Natural killer cell (primary cell): ENCODE measurements at regions not wholly inside any gene's neighbourhood (a gene's known extent, or its start where the extent isn't known, plus 50 kb on each side); places are given as distances from the start of the nearest gene placed in this dataset.

Experiments
- ATAC-seq, 3 donors: fragments of 150-1000 bp in 2 of 3; fragments of 200-7000 bp in 1 of 3; cut with Tn5 transposase; 1 replicate in 1 of 3; 2 replicates in 2 of 3; pipeline ENCODE4 v1.10.0; 2021; ENCODE audit warnings: mild to moderate bottlenecking in 2 of 3, moderate library complexity in 2 of 3
- DNase-seq, 2 donors: peaks; one replicate each; pipeline versions ENCODE4 v3.0.0 to v3.0.0-alpha.2; 2013 to 2021; ENCODE audit warnings: mixed read lengths in 1 of 2
- H3K27ac ChIP-seq: one replicate; pipeline ENCODE4 v1.5.1; 2013; ENCODE audit warnings: mild to moderate bottlenecking, low read length
- H3K27me3 ChIP-seq: one replicate; pipeline ENCODE4 v1.6.1; 2013; ENCODE audit warnings: low read length; ENCODE audit not compliant: control insufficient read depth, insufficient read depth
- H3K36me3 ChIP-seq: one replicate; pipeline ENCODE4 v1.6.1; 2013; ENCODE audit warnings: low read length; ENCODE audit not compliant: control insufficient read depth, insufficient read depth
- H3K4me1 ChIP-seq: one replicate; pipeline ENCODE4 v1.6.1; 2013; ENCODE audit warnings: low read length; ENCODE audit not compliant: control insufficient read depth, insufficient read depth
- H3K4me3 ChIP-seq: one replicate; pipeline ENCODE4 v1.5.1; 2013; ENCODE audit warnings: low read length
- H3K9me3 ChIP-seq: one replicate; pipeline ENCODE4 v1.6.1; 2013; ENCODE audit warnings: low read length; ENCODE audit not compliant: control insufficient read depth, insufficient read depth
- H3K27ac Mint-ChIP-seq, 2 donors: one replicate each; pipeline ENCODE4 v1.8.0; 2022; ENCODE audit warnings: mild to moderate bottlenecking in 2 of 2, mixed read lengths in 2 of 2, moderate library complexity in 1 of 2
- H3K27me3 Mint-ChIP-seq, 2 donors: one replicate each; pipeline ENCODE4 v1.8.0; 2022; ENCODE audit warnings: low read depth in 2 of 2, mixed read lengths in 2 of 2
- H3K36me3 Mint-ChIP-seq: one replicate; pipeline ENCODE4 v1.8.0; 2022; ENCODE audit warnings: mixed read lengths
- H3K4me1 Mint-ChIP-seq, 2 donors: one replicate each; pipeline ENCODE4 v1.8.0; 2022; ENCODE audit warnings: mixed read lengths in 2 of 2
- H3K4me3 Mint-ChIP-seq: one replicate; pipeline ENCODE4 v1.8.0; 2022; ENCODE audit warnings: mild to moderate bottlenecking, moderate library complexity, mixed read lengths
- H3K9me3 Mint-ChIP-seq, 2 donors: one replicate each; pipeline ENCODE4 v1.8.0; 2022; ENCODE audit warnings: mixed read lengths in 2 of 2
- CTCF ChIP-seq: fragments of 200-600 bp; IDR thresholded peaks from one replicate; pipeline ENCODE4 v1.8.0; 2022; ENCODE audit warnings: antibody characterized with exemption
- WGBS: methylation state at CpG from one replicate; pipeline ENCODE4 v1.1.7; 2013; ENCODE audit warnings: missing lambda C conversion rate; ENCODE audit not compliant: insufficient coverage; 5-methylcytosine and 5-hydroxymethylcytosine counted together
- intact Hi-C: fragments of 100-400 bp; cut with micrococcal nuclease; formaldehyde crosslinking; loops from one replicate; pipeline ENCODE4 v1.14.2; 2022

- DNase-seq, result no peak
- no peak for ATAC-seq
- Histone ChIP-seq H3K27ac (no peak overlapping the region), H3K4me1 (peaks cover 3% of the 10 kb centered on the region), H3K27me3 (peaks cover 22% of the 10 kb centered on the region), H3K36me3 (no peaks in the 10 kb centered on the region), H3K4me3 (no peak overlapping the region), H3K9me3 (no peaks in the 10 kb centered on the region)
- H3K27ac Mint-ChIP-seq, result no peak overlapping the region
- TF ChIP-seq CTCF, result no peak
- 67% methylated on average over 1 of the region's 1 CpG for WGBS
- H3K9me3 Mint-ChIP-seq, result no peaks in the 10 kb centered on the region
- H3K4me1 Mint-ChIP-seq, result peaks cover 5 to 13% of the 10 kb centered on the region in 2 donors
- intact Hi-C loops, result no loop called here
- no peaks in the 10 kb centered on the region for H3K36me3 Mint-ChIP-seq
- peaks cover 39 to 79% of the 10 kb centered on the region in 2 donors for H3K27me3 Mint-ChIP-seq
- H3K4me3 Mint-ChIP-seq, result no peak overlapping the region
Measured at GRCh38 chr11:19342036-19342435, 101.3 kb upstream of the E2F8 start.

GRCh38 chr11:19338375-19338774 is 97.6 kb upstream of the E2F8 start:
- H3K4me3 ChIP-seq, result no peak overlapping the region
- H3K27ac ChIP-seq, result no peak overlapping the region
- no peak for TF ChIP-seq CTCF
- Mint-ChIP-seq H3K36me3 (no peaks in the 10 kb centered on the region), H3K4me1 (no peaks in the 10 kb centered on the region), H3K27me3 (peaks cover 19 to 61% of the 10 kb centered on the region in 2 donors), H3K27ac (no peak overlapping the region), H3K4me3 (no peak overlapping the region), H3K9me3 (no peaks in the 10 kb centered on the region)
- intact Hi-C loops, result no loop called here
- H3K4me1 ChIP-seq, result no peaks in the 10 kb centered on the region
- no peaks in the 10 kb centered on the region for H3K27me3 ChIP-seq
- WGBS, result 80% methylated on average over 2 of the region's 3 CpGs
- no peak for DNase-seq
- no peak for ATAC-seq
- H3K9me3 ChIP-seq, result no peaks in the 10 kb centered on the region
- no peaks in the 10 kb centered on the region for H3K36me3 ChIP-seq

GRCh38 chr11:19337779-19338178 is 97.0 kb upstream of the E2F8 start:
- H3K27ac Mint-ChIP-seq, result no peak overlapping the region
- no peaks in the 10 kb centered on the region for H3K4me1 ChIP-seq
- no peaks in the 10 kb centered on the region for H3K9me3 ChIP-seq
- H3K4me3 ChIP-seq, result no peak overlapping the region
- H3K27ac ChIP-seq, result no peak overlapping the region
- H3K4me1 Mint-ChIP-seq, result no peaks in the 10 kb centered on the region
- no peaks in the 10 kb centered on the region for H3K36me3 Mint-ChIP-seq
- no peaks in the 10 kb centered on the region for H3K27me3 ChIP-seq
- TF ChIP-seq CTCF, result no peak
- no peak for ATAC-seq
- 61% methylated on average over 3 of the region's 3 CpGs for WGBS
- H3K4me3 Mint-ChIP-seq, result no peak overlapping the region
- H3K27me3 Mint-ChIP-seq, result peaks cover 19 to 55% of the 10 kb centered on the region in 2 donors
- intact Hi-C loops, result no loop called here
- no peak for DNase-seq
- H3K9me3 Mint-ChIP-seq, result no peaks in the 10 kb centered on the region
- H3K36me3 ChIP-seq, result no peaks in the 10 kb centered on the region

GRCh38 chr11:19336331-19336730 is 95.6 kb upstream of the E2F8 start:
- Histone ChIP-seq H3K27me3 (no peaks in the 10 kb centered on the region), H3K9me3 (no peaks in the 10 kb centered on the region), H3K27ac (no peak overlapping the region), H3K4me1 (no peaks in the 10 kb centered on the region), H3K36me3 (no peaks in the 10 kb centered on the region), H3K4me3 (no peak overlapping the region)
- ATAC-seq, result no peak
- WGBS, result 53% methylated on average over 3 of the region's 3 CpGs
- Mint-ChIP-seq H3K36me3 (no peaks in the 10 kb centered on the region), H3K4me1 (no peaks in the 10 kb centered on the region), H3K9me3 (no peaks in the 10 kb centered on the region), H3K27ac (no peak overlapping the region), H3K27me3 (peaks cover 18 to 48% of the 10 kb centered on the region in 2 donors), H3K4me3 (no peak overlapping the region)
- DNase-seq, result no peak
- no peak for TF ChIP-seq CTCF
- intact Hi-C loops, result no loop called here
